ENCODE measurements at regions not wholly inside any gene's neighbourhood (a gene's known extent, or its start where the extent isn't known, plus 50 kb on each side); places are given as distances from the start of the nearest gene placed in this dataset.

- DNase-seq (ENCODE audit: extremely low read depth, low read depth): no peak
- TF ChIP-seq, protein P1, sequence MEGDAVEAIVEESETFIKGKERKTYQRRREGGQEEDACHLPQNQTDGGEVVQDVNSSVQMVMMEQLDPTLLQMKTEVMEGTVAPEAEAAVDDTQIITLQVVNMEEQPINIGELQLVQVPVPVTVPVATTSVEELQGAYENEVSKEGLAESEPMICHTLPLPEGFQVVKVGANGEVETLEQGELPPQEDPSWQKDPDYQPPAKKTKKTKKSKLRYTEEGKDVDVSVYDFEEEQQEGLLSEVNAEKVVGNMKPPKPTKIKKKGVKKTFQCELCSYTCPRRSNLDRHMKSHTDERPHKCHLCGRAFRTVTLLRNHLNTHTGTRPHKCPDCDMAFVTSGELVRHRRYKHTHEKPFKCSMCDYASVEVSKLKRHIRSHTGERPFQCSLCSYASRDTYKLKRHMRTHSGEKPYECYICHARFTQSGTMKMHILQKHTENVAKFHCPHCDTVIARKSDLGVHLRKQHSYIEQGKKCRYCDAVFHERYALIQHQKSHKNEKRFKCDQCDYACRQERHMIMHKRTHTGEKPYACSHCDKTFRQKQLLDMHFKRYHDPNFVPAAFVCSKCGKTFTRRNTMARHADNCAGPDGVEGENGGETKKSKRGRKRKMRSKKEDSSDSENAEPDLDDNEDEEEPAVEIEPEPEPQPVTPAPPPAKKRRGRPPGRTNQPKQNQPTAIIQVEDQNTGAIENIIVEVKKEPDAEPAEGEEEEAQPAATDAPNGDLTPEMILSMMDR (IDR thresholded peaks at IDR 0.05; ENCODE audit: low read depth, low read length, missing control alignments): no peak
- no peak overlapping the region for H3K4me3 ChIP-seq (replicated peaks; ENCODE audit: low read depth, low read length)
Measured at GRCh38 chr6:155584006-155584405, 128.4 kb upstream of the NOX3 start.

DNA sequence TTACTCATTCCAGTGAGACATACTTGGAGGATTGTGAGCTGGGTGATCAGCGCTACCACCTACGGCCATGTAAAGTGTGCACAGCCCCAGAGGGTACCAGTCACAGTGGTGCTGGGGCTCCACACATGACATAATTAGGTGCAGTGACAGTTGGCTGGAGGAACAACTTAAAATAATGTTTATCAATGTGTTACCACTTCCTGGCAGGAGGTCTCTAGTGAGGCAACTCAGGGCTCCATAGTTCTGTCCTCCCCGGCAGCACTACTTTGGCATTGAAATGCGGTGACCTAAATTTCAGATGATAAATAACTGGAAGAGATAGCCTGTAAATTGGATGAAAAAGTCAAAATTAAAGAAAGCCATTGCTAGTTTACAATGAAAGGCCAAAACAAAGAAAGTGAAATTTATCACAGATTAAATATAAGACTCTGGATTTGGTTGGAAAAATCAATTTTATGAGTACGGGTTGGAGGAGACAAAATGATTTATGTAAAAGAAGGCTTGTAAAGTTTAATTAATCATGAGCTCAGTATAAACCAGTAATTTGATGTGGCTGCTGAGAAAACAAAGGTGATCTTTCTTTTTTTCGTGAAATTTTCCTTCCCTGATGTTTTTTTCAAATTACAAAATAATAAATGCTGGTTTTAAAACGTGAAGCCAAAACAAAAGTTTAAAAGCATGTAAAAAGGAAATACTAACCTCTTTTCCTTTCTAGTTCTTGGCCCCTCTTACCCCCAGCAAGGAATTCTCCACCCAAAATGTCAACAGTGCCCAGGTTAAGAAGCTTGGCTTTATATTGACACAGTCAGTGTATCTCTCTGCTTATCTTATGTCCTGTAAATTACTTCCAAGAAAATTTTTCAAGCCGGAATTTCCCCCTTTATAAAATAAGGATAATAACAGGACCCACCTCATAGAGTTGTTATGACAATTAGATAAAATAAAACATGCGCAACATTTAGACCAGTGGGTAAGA, 126.7 kb upstream of the NOX3 start:
- DNase-seq (ENCODE audit: extremely low read depth, low read depth): no peak
- H3K4me3 ChIP-seq (replicated peaks; ENCODE audit: low read depth, low read length): no peak overlapping the region
- TF ChIP-seq, protein P1 (IDR thresholded peaks at IDR 0.05; ENCODE audit: low read depth, low read length, missing control alignments): no peak

GRCh38 chr6:155580904-155581303, 125.3 kb upstream of the NOX3 start:
- no peak for DNase-seq (ENCODE audit: extremely low read depth, low read depth)
- TF ChIP-seq, protein P1 (IDR thresholded peaks at IDR 0.05; ENCODE audit: low read depth, low read length, missing control alignments): no peak
- no peak overlapping the region for H3K4me3 ChIP-seq (replicated peaks; ENCODE audit: low read depth, low read length)

- no peak overlapping the region for H3K4me3 ChIP-seq (replicated peaks; ENCODE audit: low read depth, low read length)
- no peak for DNase-seq (ENCODE audit: extremely low read depth, low read depth)
- TF ChIP-seq, protein P1 (IDR thresholded peaks at IDR 0.05; ENCODE audit: low read depth, low read length, missing control alignments): no peak
Measured at GRCh38 chr6:155578251-155578650, 122.6 kb upstream of the NOX3 start.

- H3K4me3 ChIP-seq (replicated peaks; ENCODE audit: low read depth, low read length): no peak overlapping the region
- no peak for DNase-seq (ENCODE audit: extremely low read depth, low read depth)
- TF ChIP-seq, protein P1 (IDR thresholded peaks at IDR 0.05; ENCODE audit: low read depth, low read length, missing control alignments): no peak
Measured at GRCh38 chr6:155561966-155562364, 106.3 kb upstream of the NOX3 start.

DNA sequence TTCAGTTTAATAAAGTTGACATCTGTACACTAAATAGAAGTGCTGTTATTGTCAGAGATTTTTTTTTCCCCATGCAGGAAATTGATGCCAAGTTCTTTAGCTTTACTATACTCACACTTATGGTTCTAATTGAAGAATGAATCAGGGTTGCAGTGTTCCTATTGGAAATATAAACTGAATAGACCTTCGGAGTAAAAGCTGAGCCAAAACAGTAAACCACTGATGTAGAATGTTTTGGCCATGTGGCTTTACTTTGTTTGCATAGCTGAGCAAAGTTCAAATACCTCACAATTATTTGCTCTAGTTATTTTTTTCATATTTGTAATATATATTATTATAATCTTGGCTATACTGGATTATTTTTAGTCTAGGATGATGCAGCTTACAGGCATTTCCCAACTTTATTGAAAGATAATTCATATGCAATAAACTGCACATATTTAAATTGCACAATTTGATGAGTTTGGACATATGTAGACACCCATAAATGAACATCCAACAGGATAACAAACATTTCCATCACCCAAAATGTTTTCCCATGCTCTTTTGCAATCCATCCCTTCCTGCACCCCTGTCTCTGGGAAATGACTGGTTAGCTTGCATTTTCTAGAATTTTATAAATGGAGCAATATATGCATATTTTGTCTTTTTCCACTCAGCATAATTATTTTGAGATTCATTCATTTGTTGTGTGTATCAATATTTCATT, 105.8 kb upstream of the NOX3 start:
- TF ChIP-seq, protein P1 (IDR thresholded peaks at IDR 0.05; ENCODE audit: low read depth, low read length, missing control alignments): no peak
- H3K4me3 ChIP-seq (replicated peaks; ENCODE audit: low read depth, low read length): no peak overlapping the region
- peak; percentile 21 for DNase-seq (ENCODE audit: extremely low read depth, low read depth)
